GM12878 (cell line): ENCODE measurements at regions not wholly inside any gene's neighbourhood (a gene's known extent, or its start where the extent isn't known, plus 50 kb on each side); places are given as distances from the start of the nearest gene placed in this dataset.

Experiments
- PAX5 ChIP-seq: IDR thresholded peaks from 2 replicates; pipeline ENCODE4 v1.6.1; 2011; ENCODE audit warnings: low read depth, low read length, borderline replicate concordance
- POLR2AphosphoS5 ChIP-seq: IDR thresholded peaks from 2 replicates; pipeline ENCODE4 v1.6.1; 2011; ENCODE audit warnings: mild to moderate bottlenecking, low read length, inconsistent platforms
- SIX5 ChIP-seq: IDR thresholded peaks from 2 replicates; pipeline ENCODE4 v1.6.1; 2011; ENCODE audit warnings: mild to moderate bottlenecking, low read depth, low read length, moderate library complexity; ENCODE audit not compliant: severe bottlenecking
- TF ChIP-seq, protein P1 (sequence below): fragments of 450-650 bp; formaldehyde crosslinking; IDR thresholded peaks from 2 replicates; pipeline ENCODE4 v1.5.0; 2022; ENCODE audit warnings: mild to moderate bottlenecking, missing genetic modification characterization

DNA sequence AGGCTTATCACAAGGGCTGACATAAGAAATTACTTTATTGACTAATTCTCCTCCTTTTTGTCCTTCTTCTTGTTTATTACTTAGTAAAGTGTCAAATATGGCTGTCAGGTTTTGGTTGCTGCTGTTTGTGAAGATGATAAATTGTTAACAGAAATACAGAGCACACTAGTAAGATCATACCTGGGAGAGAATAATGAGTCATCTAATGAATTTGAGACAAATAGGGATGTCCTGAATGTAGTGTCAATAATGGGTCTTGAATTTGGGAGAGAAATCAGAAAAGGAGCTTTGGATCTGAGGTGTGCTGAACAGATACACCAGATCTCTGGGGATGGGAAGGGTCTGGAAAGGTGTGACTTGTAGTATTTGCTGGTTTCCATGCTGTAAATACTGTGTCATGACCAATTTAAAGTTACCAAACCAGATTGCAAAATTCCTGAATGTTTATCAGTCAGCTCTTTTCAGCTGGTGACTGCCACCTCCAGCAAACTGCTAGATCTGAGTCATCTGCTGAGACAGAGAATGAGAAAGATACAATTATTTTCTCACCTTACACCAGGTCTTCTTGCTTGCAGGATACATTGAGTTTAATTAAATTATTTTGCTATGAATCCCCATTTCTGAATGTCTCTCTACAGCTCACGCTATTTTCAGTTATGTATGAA lies 76.7 kb upstream of the SATB1 start:
- TF ChIP-seq PAX5 (no peak), SIX5 (no peak), POLR2AphosphoS5 (no peak)
- TF ChIP-seq, protein P1, sequence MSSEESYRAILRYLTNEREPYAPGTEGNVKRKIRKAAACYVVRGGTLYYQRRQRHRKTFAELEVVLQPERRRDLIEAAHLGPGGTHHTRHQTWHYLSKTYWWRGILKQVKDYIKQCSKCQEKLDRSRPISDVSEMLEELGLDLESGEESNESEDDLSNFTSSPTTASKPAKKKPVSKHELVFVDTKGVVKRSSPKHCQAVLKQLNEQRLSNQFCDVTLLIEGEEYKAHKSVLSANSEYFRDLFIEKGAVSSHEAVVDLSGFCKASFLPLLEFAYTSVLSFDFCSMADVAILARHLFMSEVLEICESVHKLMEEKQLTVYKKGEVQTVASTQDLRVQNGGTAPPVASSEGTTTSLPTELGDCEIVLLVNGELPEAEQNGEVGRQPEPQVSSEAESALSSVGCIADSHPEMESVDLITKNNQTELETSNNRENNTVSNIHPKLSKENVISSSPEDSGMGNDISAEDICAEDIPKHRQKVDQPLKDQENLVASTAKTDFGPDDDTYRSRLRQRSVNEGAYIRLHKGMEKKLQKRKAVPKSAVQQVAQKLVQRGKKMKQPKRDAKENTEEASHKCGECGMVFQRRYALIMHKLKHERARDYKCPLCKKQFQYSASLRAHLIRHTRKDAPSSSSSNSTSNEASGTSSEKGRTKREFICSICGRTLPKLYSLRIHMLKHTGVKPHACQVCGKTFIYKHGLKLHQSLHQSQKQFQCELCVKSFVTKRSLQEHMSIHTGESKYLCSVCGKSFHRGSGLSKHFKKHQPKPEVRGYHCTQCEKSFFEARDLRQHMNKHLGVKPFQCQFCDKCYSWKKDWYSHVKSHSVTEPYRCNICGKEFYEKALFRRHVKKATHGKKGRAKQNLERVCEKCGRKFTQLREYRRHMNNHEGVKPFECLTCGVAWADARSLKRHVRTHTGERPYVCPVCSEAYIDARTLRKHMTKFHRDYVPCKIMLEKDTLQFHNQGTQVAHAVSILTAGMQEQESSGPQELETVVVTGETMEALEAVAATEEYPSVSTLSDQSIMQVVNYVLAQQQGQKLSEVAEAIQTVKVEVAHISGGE (CRISPR knock-in tag) = no peak
